ENCODE measurements at regions not wholly inside any gene's neighbourhood (a gene's known extent, or its start where the extent isn't known, plus 50 kb on each side); places are given as distances from the start of the nearest gene placed in this dataset.
"Not testable (repeated sequence)": the region's sequence is repeated elsewhere in the genome, so short reads cannot be mapped to it uniquely, and the experiment has no call there.

DNA sequence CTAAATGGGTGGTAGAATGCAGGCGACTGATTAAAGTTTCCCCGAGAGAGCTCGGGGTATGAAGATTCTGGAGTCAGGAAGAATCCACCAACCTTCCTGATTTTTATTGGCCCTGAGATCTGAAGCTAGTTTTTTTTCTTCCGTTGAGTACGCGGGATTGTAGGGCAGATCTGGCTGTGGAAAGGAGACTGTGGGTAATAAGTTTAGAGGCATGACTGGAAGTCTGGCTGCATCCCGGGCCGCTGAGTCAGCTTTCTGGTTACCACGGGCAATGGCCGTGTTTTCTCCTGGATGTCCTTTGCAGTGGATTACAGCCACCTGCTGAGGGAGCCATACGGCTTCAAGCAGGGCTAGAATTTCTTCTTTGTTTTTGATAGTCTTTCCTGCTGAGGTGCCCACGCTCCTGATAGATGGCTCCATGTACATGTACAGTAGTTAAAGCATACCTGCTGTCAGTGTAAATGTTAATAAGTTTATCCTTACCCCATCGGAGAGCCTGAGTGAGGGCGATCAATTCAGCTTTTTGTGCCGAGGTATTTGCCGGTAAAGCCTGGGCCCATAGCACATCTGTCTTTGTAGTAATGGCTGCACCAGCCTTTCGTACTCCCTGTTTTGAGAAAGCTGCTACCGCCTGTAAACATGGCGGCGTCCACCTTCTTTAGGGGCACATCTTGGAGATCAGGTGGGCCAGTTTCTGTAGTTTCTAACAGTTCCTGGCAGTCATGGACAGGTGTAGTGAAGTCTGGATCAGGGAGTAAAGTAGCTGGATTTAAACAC lies 154.0 kb downstream of the TRIM27 start:
- DNase-seq (ENCODE audit: low spot score), result peak; percentile 28

- no peak for DNase-seq (ENCODE audit: low spot score)
Measured at GRCh38 chr6:28770732-28771131, 153.1 kb downstream of the TRIM27 start.

DNA sequence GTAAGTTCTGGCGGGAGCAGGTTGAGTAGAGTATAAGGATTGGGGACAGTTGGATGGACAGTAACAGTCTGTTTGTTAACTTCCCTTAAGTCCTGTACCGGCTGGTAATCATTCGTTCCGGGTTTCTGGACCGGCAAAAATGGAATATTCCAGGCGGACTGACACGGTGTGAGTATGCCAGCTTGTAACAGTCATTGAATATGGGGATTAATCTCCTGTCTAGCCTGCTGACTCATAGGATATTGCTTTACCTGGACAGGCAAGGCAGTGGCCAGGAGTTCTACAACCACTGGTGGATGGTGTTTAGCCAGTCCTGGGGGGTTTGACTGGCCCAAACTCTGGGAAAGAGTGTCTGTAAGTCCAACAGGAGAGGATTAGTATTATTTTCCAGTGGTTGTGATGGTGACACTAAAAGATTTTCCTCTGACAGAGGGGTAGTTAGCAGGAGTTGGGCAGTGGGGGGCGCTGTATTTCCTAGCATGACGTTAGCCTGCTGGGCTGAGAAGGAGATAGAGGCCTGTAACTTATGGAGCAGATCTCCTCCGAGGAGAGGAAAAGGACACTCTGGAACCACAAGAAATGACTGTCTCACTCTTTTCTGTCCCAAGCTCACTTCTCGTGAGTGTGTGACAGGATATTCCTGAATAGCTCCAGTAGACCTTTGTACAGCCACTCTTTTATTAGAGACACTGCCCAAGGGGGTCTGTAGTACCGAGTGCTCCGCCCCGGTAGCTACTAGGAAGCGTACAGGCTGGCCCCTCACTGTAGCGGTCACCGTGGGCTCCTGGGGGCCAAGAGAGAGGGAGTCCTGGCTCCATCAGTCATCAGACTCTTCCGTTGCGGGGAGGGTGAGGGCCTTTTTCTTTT lies 152.2 kb downstream of the TRIM27 start:
- DNase-seq (ENCODE audit: low spot score), result no peak

- DNase-seq (ENCODE audit: low spot score), result no peak
Measured at GRCh38 chr6:28772480-28773381, 151.1 kb downstream of the TRIM27 start.

DNA sequence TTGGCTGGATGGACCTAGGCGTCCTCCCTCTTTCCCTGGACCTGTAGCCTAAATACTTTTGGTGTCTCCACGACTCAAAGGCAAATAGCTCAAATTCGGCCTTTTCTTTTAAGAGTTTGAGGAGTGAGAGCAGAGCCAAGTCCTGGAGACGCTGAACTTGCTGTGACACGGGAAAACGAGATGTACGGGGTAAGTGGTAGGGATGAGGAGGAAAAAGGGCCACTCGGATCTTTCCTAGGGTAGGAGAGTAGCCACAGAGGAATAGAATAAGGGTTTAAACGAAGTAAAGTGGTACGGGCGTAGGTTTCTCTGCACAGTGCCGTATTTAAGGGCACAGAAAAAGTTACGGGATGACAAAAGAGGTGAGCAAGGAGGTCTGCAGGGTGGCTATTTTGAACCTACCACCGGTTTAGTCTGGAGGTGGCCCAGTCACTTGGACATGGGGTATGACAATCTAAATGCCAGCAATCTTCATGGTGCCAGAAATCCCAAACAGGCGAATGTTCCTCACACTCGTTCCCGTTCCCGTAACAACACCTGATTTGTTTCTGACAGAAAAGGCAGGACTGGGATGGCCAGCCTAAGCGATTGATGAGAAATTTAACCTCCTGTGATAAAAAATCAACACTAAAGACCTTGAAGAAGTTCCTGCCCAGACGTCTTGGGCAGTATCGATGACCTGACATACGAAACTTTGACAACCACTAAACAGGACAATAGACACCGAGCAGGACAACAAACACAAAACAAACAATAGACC lies 149.3 kb downstream of the TRIM27 start:
- DNase-seq (ENCODE audit: low spot score), result no peak

DNA sequence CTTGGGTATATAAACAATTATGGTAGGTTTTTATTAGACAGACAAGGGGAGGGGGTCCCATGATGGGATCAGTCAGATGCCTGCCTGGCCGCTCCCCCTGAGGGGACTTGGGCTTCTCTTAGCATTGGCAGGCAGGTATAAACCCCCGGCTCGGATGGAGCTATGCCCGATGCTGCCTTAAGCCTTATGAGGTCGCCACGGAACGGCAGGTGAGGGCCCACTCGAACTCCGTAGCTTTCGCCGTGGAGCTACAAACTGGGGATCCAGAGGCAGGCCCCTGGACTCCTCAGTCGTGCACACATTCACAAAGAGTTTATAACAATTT lies 148.8 kb downstream of the TRIM27 start:
- no peak for DNase-seq (ENCODE audit: low spot score)

GRCh38 chr6:28775405-28776129 lies 148.2 kb downstream of the TRIM27 start:
- DNase-seq (ENCODE audit: low spot score), result no peak

DNA sequence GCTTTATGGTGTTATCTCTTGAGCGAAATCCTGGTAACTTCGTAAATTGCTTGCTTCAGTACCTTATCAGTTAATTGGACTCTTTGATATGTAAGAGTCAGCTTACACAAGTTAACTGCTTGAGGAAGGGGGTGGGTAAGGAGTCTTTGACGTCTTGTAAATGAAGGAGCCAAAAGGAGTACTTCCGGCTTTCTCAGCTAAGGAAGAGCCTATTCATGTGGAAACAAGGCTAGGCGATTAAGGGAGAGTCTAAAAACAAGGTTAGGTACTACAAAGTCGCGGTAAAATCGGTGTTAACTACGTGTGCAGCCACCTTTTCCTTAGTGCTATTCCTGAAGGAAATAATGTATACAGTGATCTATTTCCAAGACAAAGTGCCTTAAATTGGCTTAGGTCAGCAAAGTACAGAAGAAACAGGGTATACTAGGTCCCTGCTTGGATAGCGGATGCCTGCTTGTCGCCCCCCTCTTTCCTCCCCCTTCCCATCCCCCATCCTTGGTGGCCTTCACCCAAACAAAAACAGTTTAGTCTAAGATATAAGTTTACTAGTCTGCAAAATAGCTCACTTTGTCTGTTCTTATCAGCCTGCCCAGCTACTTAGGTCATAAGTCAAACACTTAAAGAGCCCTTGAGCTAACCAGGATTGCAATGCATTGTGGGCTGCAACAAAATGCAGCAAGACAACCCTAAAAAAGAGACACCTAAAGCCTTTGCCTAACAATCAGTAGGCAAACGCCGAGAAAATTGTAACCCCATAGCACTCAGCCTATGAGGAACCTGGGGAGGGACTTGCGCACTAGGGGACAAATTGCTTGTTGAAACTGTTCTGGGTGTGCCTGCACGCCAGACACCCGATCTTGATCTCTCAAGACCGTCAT lies 147.3 kb downstream of the TRIM27 start:
- DNase-seq (ENCODE audit: low spot score), result no peak

DNA sequence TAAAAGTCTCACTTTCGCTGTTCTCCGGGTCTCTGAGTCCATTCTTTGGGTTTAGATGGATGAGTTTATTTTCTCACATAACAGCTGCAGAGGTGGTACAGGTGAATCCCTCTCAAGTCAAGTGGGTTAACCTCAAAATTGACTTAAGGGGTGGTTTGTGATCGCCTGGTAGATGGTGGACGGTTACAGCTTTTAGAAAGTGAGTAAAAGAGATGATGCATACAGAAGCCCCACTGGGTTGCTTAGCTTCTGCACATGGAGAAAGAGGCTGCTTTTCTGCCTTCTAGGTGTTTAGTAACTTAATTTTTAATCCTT lies 146.7 kb downstream of the TRIM27 start:
- no peak for DNase-seq (ENCODE audit: low spot score)

DNA sequence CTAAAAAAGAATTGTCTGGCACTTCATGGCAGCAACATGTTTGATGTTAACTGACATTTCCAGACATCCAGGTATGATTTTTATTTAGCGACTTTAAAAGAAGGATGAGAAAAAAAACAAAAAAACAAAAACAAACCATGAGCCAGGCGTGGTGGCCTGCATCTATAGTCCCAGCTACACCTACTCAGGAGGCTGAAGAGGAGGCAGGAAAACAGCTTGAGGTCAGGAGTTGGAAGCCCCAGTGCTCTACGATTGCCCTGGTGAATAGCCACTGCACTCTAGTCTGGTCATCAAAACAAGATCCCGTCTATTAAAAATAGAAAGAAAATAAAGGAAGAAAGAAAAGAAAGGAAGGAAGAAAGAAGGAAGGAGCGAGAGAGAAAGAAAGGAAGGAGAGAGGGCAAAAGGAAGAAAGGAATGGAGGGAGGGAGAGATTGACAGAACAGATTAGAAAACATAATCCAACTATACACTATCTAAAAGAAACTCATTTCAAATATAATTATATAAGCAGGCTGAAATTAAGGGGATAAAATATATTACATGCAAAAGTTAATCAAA lies 141.6 kb downstream of the TRIM27 start:
- DNase-seq (ENCODE audit: low spot score), result no peak

DNA sequence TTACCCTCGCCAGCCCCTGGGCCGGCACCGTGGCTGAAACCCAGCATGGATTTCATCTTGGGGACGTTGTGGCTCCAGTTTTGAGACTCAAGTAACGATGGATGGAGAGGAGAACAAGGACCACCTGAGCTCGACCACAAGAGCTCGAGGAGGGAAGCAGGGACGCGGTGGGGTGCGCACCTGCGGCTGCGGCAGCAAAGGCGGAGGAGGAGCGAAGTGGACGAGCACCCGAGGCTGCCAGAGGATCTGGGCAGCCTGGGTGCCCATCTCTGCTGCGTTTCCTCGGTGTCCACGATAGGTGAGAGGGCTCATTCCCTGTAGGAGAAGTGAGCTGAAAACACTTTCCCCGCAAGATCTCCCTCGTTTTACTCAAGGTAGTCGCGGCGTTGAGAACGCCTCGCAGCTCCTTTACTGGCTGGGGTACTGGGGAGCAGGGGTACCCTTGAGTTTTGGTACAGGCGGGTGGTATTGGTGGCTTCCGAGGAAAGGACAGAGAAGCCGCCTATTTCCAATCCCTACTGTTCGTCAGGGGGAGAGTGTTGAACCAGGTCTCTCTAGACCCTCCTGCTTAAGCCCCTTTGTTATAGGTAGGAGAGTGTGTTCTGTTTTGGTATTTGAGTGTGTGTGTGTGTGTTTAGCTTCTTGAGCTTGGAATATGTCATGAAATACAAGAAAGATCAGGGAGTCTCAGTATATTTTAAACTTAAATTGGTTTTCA lies 137.7 kb downstream of the TRIM27 start:
- DNase-seq (ENCODE audit: low spot score), result no peak

DNA sequence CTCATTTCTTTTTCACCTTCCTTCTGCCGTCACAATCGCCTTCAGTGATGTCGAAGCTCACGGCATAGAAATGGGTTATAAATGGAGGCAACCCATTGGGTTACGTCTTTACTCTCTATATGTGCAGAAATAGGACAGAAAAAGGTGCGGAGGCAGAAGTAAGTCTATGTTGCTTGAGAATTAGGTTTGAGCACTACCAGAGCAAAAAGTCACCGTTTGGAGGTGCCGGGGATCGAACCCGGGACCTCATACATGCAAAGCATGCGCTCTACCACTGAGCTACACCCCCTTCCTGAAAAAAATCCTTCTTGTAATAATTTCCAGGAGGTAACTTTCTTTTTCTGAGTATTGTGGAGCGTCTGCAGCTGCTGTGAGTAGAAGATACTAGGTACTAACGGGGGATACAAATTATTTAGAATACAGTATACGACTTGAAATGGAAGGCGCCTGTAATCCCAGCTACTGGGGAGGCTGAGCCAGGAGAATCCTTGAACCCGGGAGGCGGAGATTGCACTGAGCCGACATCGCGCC lies 134.2 kb downstream of the TRIM27 start:
- DNase-seq (ENCODE audit: low spot score), result peak; percentile 28

GRCh38 chr6:28791002-28791383 lies 132.8 kb downstream of the TRIM27 start:
- DNase-seq (ENCODE audit: low spot score), result no peak

DNA sequence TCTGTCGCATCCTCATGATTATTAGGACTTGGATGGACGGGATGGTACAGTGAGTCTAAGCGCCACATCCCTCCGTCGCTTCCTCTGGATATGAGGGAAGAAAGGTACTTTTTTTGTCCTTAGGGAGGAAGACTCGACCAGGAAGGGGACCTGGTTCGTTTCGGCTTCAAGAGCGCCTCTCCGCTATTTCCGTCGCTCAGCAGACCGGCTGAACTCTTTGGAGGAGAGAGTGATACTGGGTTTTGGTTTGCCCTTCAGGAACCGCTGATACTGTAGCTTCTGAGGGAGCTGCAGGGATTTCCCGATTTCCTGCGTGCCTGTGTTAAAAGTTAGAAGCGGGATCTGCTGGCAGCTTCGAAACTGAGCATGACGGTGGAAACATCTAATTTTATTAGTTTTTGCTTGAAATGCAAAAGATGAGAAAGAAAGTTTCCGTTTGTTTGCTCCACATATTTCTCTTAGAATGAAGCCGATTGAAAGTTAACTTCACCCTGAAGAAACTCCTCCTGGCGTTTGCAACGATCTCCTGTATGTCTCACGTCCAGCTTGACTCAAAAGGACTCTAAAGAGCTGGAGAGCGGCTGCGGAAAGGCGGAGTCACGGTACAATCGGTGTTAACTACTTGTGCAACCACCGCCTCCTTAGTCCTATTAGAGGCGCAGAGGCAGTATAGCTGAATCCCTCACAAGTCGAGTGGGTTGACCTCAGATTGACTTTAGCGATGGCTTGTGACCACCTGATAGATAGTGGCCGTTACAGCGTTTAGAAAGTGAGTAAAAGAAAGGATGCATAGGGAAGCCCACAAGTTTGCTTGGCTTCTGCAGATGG lies 129.4 kb downstream of the TRIM27 start:
- no peak for DNase-seq (ENCODE audit: low spot score)

DNA sequence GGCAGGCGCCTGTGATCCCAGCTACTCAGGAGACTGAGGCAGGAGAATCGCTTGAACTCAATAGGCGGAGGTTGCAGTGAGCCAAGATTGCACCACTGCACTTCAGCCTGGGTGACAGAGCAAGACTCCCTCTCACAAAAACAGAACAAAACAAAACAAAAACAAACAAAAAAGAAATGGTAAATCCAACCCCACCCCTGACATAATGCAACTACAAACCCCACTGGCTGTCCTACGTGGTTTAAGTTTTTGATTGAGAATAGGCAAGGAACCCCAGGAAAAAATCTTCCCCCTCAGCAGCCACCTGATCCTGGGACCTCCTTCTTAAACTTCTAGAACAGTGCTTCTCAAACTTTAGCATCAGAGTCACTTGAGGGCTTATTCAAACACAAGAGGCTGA lies 123.1 kb downstream of the TRIM27 start:
- DNase-seq (ENCODE audit: low spot score), result not testable (repeated sequence)

DNA sequence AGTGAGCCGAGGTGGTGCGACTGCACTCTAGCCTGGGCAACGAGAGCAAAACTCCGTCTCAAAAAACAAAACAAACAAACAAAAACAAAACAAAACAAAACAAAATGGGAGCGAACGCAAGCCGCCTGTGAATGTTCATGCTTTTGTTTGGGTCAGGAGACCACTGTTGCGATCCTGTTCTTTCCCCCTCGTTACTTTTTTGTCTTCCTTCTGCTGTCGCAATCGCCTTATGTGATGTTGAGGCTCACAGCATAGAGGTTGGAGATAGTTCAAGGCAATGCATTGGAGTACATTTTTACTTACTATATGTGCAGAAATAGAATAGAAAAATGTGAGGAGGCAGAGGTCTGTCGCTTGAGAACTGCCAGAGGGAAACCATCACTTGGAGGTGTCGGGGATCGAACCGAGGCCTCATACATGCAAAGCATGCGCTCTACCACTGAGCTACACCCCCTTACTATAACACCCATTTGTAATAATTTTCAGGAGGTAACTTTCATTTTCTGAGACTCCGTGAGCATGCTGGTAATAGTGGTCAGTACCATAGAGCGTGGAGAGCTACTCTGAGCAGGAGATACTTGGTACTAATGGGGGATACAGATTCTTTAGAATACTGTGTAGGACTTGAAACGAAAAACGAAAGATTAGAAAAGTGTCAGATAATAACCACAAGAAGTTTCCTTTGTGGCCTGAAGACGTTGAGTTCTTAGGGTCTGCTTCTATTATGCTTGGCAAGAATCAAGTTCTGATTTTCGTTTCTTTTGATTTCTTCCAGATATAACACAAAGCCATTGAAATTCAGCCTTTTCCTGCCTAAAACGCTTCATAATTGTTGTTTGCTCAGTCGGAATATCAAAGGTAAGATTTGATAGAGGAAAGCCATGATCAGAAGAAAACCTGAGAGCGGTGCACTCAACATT lies 121.1 kb downstream of the TRIM27 start:
- peak; percentile 22 for DNase-seq (ENCODE audit: low spot score)

- no peak for DNase-seq (ENCODE audit: low spot score)
Measured at GRCh38 chr6:28803337-28803709, 120.5 kb downstream of the TRIM27 start.
